NCI-H1105 (cell line): ENCODE measurements at regions not wholly inside any gene's neighbourhood (a gene's known extent, or its start where the extent isn't known, plus 50 kb on each side); places are given as distances from the start of the nearest gene placed in this dataset.
"Not testable (repeated sequence)": the region's sequence is repeated elsewhere in the genome, so short reads cannot be mapped to it uniquely, and the experiment has no call there.

Source experiments
- DNase-seq: peaks from one replicate; lab custom pipeline; 2025; lab: John Stamatoyannopoulos, UW

- DNase-seq: no peak
Measured at GRCh38 chr12:5310151-5310550, 121.8 kb upstream of the NTF3 start.

GRCh38 chr12:5317556-5317955, 114.4 kb upstream of the NTF3 start:
- no peak for DNase-seq

- DNase-seq: no peak
Measured at GRCh38 chr12:5318874-5319273, 113.0 kb upstream of the NTF3 start.

GRCh38 chr12:5328669-5329517, 103.0 kb upstream of the NTF3 start:
- DNase-seq: no peak

- no peak for DNase-seq
Measured at GRCh38 chr12:5332551-5332950, 99.4 kb upstream of the NTF3 start.

- no peak for DNase-seq
Measured at GRCh38 chr12:5333096-5333495, 98.8 kb upstream of the NTF3 start.

GRCh38 chr12:5335069-5335468, 96.8 kb upstream of the NTF3 start:
- DNase-seq: no peak

GRCh38 chr12:5341086-5341485, 90.8 kb upstream of the NTF3 start:
- not testable (repeated sequence) for DNase-seq

GRCh38 chr12:5343711-5344110, 88.2 kb upstream of the NTF3 start:
- DNase-seq: no peak

GRCh38 chr12:5344131-5344530, 87.8 kb upstream of the NTF3 start:
- DNase-seq: no peak

- DNase-seq: no peak
Measured at GRCh38 chr12:5345534-5345933, 86.4 kb upstream of the NTF3 start.

GRCh38 chr12:5348057-5348456, 83.9 kb upstream of the NTF3 start:
- DNase-seq: no peak

- no peak for DNase-seq
Measured at GRCh38 chr12:5348491-5348890, 83.4 kb upstream of the NTF3 start.

- DNase-seq: no peak
Measured at GRCh38 chr12:5364036-5364770, 67.7 kb upstream of the NTF3 start.

GRCh38 chr12:5369298-5369697, 62.6 kb upstream of the NTF3 start:
- no peak for DNase-seq

GRCh38 chr12:5371631-5372030, 60.3 kb upstream of the NTF3 start:
- no peak for DNase-seq

- DNase-seq: no peak
Measured at GRCh38 chr12:5374713-5375112, 57.2 kb upstream of the NTF3 start.

GRCh38 chr12:5375547-5376295, 56.2 kb upstream of the NTF3 start:
- no peak for DNase-seq

GRCh38 chr12:5376591-5377207, 55.2 kb upstream of the NTF3 start:
- DNase-seq: peak; percentile 97

GRCh38 chr12:5377997-5378592, 53.8 kb upstream of the NTF3 start:
- DNase-seq: peak; percentile 44

- no peak for DNase-seq
Measured at GRCh38 chr12:5379749-5380496, 52.0 kb upstream of the NTF3 start.
